OCI-LY7 (cell line): ENCODE measurements at regions not wholly inside any gene's neighbourhood (a gene's known extent, or its start where the extent isn't known, plus 50 kb on each side); places are given as distances from the start of the nearest gene placed in this dataset.

Experiments used
- CTCF ChIP-seq: fragments of 200-600 bp; sonication (generic); conservative IDR thresholded peaks from 2 replicates; pipeline ENCODE4 v1.5.1; 2014; ENCODE audit warnings: mild to moderate bottlenecking, antibody characterized with exemption, low read length, moderate library complexity, mixed read lengths
- EZH2phosphoT487 ChIP-seq: fragments of 200-600 bp; sonication (generic); IDR thresholded peaks from 2 replicates; pipeline ENCODE4 v1.6.1; 2018; ENCODE audit warnings: low read depth, borderline replicate concordance, mild to moderate bottlenecking, mixed run types, antibody characterized with exemption, low read length, moderate library complexity, mixed read lengths

DNA sequence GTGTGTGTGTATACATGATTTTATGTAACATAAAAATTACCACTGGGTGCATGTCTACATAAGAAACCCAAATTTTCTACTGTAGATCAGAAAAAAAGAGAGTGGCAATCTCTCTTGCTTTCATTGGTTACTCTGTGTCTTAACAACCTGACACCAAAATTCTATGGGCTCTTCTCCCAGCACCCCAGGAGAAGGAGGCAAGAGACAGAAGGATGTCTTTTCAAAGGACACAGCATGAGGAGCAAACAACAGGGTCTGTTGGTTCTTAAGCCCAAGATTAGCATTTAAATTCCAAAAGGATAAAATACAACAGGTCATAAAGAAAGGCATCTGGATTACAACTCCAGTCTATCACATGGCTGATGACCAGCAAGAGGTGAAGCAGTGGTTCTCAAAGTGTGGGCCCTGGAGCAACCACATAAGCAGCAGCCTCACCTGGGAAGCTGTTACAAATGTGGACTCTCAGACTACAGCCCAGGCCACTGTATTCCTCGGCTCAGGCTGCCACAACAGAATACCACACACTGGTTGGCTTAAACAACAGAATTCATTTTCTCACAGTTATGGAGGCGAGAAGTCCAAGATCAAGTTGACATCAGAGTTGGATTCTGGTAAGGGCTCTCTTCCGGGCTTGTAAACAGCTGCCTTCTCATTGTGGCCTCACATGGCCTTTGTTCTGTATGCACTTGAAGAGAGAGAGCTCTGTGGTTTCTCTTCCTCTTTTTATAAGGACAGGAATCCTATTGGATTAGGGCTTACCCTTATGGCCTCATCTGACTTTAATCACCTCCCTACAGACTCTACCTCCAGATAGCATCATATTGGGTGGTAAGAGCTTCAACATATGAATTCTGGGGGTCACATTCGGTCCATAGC, 79.8 kb upstream of the RNF152 start:
- TF ChIP-seq CTCF (no peak), EZH2phosphoT487 (no peak)
